Panc1 (cell line): ENCODE measurements at regions not wholly inside any gene's neighbourhood (a gene's known extent, or its start where the extent isn't known, plus 50 kb on each side); places are given as distances from the start of the nearest gene placed in this dataset.

Source experiments
- ATAC-seq: fragments of 200-7000 bp; cut with Tn5 transposase; 2 replicates; pipeline ENCODE4 v1.9.1; 2020; ENCODE audit warnings: mild to moderate bottlenecking, moderate library complexity
- BruUV-seq: library from RNA; stranded (reverse); fragments of 400-500 nt; replicated peaks from 2 replicates; lab custom pipeline; 2021; lab: Mats Ljungman, UMichigan
- CTCF ChIA-PET: fragments of 300-600 bp; sonication (Branson Sonifier 250); formaldehyde crosslinking; loops from one replicate; lab custom pipeline; 2022; ENCODE audit warnings: antibody characterized with exemption; lab: Charles Lee
- POLR2A ChIA-PET: fragments of 300-600 bp; sonication (Branson Sonifier 250); formaldehyde crosslinking; loops from one replicate; lab custom pipeline; 2022; ENCODE audit warnings: antibody characterized with exemption; lab: Charles Lee
- DNase-seq: peaks from one replicate; pipeline ENCODE4 v3.0.0-alpha.2; 2010; ENCODE audit warnings: low read depth, low spot score
- H3K27ac ChIP-seq: 2 replicates; pipeline ENCODE4 v1.5.1; 2011; ENCODE audit warnings: mild to moderate bottlenecking, low read length, inconsistent platforms
- H3K27me3 ChIP-seq: fragments of 200-500 bp; sonication (Bioruptor generic); 2 replicates; pipeline ENCODE4 v1.6.0; 2014; ENCODE audit warnings: low read length, inconsistent platforms; ENCODE audit not compliant: control insufficient read depth, insufficient read depth
- H3K36me3 ChIP-seq: fragments of 200-500 bp; sonication (Bioruptor generic); 2 replicates; pipeline ENCODE4 v1.5.1; 2014; ENCODE audit warnings: inconsistent platforms, mild to moderate bottlenecking, low read length, moderate library complexity; ENCODE audit not compliant: control insufficient read depth, insufficient read depth
- H3K4me1 ChIP-seq: 2 replicates; pipeline ENCODE4 v1.5.1; 2011; ENCODE audit warnings: inconsistent platforms, mild to moderate bottlenecking, low read length, moderate library complexity; ENCODE audit not compliant: control insufficient read depth, insufficient read depth
- H3K4me3 ChIP-seq, 2 experiments: 2 replicates each; pipeline ENCODE4 v1.5.1; 2011 to 2012; ENCODE audit warnings: low read depth in 2 of 2, low read length in 2 of 2, mild to moderate bottlenecking in 2 of 2, inconsistent platforms in 1 of 2, moderate library complexity in 1 of 2
- H3K9me3 ChIP-seq: fragments of 200-500 bp; sonication (Bioruptor generic); 2 replicates; pipeline ENCODE4 v1.5.1; 2014; ENCODE audit warnings: low read depth, mild to moderate bottlenecking, inconsistent platforms, low read length, moderate library complexity; ENCODE audit not compliant: control insufficient read depth, insufficient read depth
- CTCF ChIP-seq: fragments of 450-650 bp; IDR thresholded peaks from 2 replicates; pipeline ENCODE4 v1.5.1; 2017; ENCODE audit warnings: mild to moderate bottlenecking
- POLR2AphosphoS5 ChIP-seq: IDR thresholded peaks from 2 replicates; pipeline ENCODE4 v1.6.1; 2012; ENCODE audit warnings: mild to moderate bottlenecking, low read depth, low read length, moderate library complexity
- SIN3A ChIP-seq: IDR thresholded peaks from 2 replicates; pipeline ENCODE4 v1.6.1; 2012; ENCODE audit warnings: low read depth, mild to moderate bottlenecking, low read length, moderate library complexity, borderline replicate concordance; ENCODE audit not compliant: insufficient read depth
- TCF7L2 ChIP-seq: IDR thresholded peaks from 2 replicates; pipeline ENCODE4 v1.6.1; 2011; ENCODE audit warnings: mild to moderate bottlenecking, low read depth, low read length, inconsistent platforms
- in situ Hi-C: cut with HindIII; loops from 2 replicates; pipeline ENCODE4 v1.10.0; 2016; ENCODE audit warnings: low sequenced_read_pairs, low pct_unique_long_range_greater_than_20kb
- intact Hi-C: fragments of 100-400 bp; cut with micrococcal nuclease; formaldehyde crosslinking; loops from one replicate; pipeline ENCODE4 v1.10.0; 2022; ENCODE audit not compliant: unreplicated experiment
- TF ChIP-seq, protein P1 (sequence below), 2 experiments: IDR thresholded peaks; 2 replicates each; pipeline ENCODE4 v1.6.1; 2011 to 2012; ENCODE audit warnings: low read depth in 2 of 2, control low read depth in 1 of 2, low read length in 1 of 2, mild to moderate bottlenecking in 1 of 2, moderate library complexity in 1 of 2; ENCODE audit not compliant: insufficient read depth in 1 of 2

DNA sequence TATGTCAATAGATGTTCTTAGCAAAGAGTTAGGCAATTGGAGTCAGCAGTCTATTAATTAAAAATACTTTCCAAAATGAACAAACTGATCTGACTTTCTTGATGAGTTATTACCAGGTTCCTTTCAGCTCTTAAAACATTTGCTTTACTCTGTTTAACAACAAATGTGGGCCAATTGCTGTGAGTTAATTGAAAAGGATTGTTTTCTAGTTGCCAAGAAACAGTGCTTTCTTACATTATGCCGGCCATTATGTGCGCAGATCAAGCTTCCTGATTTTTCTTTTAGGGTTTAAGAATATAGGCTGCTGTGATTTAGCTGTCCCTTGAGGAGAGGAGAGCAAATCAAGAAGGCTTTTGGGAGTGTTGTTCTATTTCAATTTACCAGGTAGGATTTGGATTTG is 50.5 kb upstream of the ITPRID2 start:
- peak overlapping the region; percentile 39; the same call in 1 of the 2 replicates for H3K27ac ChIP-seq
- in situ Hi-C loops = no loop called here
- POLR2A ChIA-PET = no interaction called here
- ATAC-seq (no peak), DNase-seq (no peak)
- TF ChIP-seq SIN3A (no peak), CTCF (no peak), TCF7L2 (no peak), POLR2AphosphoS5 (no peak)
- TF ChIP-seq, protein P1, sequence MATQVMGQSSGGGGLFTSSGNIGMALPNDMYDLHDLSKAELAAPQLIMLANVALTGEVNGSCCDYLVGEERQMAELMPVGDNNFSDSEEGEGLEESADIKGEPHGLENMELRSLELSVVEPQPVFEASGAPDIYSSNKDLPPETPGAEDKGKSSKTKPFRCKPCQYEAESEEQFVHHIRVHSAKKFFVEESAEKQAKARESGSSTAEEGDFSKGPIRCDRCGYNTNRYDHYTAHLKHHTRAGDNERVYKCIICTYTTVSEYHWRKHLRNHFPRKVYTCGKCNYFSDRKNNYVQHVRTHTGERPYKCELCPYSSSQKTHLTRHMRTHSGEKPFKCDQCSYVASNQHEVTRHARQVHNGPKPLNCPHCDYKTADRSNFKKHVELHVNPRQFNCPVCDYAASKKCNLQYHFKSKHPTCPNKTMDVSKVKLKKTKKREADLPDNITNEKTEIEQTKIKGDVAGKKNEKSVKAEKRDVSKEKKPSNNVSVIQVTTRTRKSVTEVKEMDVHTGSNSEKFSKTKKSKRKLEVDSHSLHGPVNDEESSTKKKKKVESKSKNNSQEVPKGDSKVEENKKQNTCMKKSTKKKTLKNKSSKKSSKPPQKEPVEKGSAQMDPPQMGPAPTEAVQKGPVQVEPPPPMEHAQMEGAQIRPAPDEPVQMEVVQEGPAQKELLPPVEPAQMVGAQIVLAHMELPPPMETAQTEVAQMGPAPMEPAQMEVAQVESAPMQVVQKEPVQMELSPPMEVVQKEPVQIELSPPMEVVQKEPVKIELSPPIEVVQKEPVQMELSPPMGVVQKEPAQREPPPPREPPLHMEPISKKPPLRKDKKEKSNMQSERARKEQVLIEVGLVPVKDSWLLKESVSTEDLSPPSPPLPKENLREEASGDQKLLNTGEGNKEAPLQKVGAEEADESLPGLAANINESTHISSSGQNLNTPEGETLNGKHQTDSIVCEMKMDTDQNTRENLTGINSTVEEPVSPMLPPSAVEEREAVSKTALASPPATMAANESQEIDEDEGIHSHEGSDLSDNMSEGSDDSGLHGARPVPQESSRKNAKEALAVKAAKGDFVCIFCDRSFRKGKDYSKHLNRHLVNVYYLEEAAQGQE (IDR thresholded peaks at IDR 0.05; ENCODE audit: insufficient read depth in 1 of 2, low read depth in 2 of 2, low read length in 1 of 2) = no peak
- H3K27me3 ChIP-seq = no peaks in the 10 kb centered on the region
- intact Hi-C loops = no loop called here
- H3K4me1 ChIP-seq = no peaks in the 10 kb centered on the region
- H3K4me3 ChIP-seq = no peak overlapping the region
- no TSS peak for BruUV-seq
- H3K36me3 ChIP-seq = no peaks in the 10 kb centered on the region
- CTCF ChIA-PET = no interaction called here
- no peaks in the 10 kb centered on the region for H3K9me3 ChIP-seq
